ENCODE measurements at regions not wholly inside any gene's neighbourhood (a gene's known extent, or its start where the extent isn't known, plus 50 kb on each side); places are given as distances from the start of the nearest gene placed in this dataset.

GRCh38 chr19:46911456-46911855 lies 50.7 kb downstream of the ARHGAP35 start:
- Histone ChIP-seq H3K4me3 (ENCODE audit: low read depth, low read length, poor library complexity, severe bottlenecking) (no peak overlapping the region), H2AFZ (ENCODE audit: low read length) (no peak overlapping the region), H3K36me3 (ENCODE audit: insufficient read depth, low read length) (peaks cover 12% of the 10 kb centered on the region; the same call in 1 of the 2 replicates), H3K9me3 (ENCODE audit: low read length) (no peaks in the 10 kb centered on the region), H3K27ac (ENCODE audit: low read depth, low read length, poor library complexity, severe bottlenecking) (no peak overlapping the region), H3K9me2 (ENCODE audit: insufficient read depth, low read length) (no peaks in the 10 kb centered on the region), H4K20me1 (ENCODE audit: insufficient read depth, low read length) (peaks cover 9% of the 10 kb centered on the region; the same call in 1 of the 2 replicates), H3K79me2 (ENCODE audit: insufficient read depth, low read depth, low read length) (peaks cover 75% of the 10 kb centered on the region), H3K4me1 (ENCODE audit: insufficient read depth, low read length, poor library complexity, severe bottlenecking) (peaks cover 23% of the 10 kb centered on the region), H3K4me2 (ENCODE audit: low read length) (no peak overlapping the region)
- DNase-seq (ENCODE audit: low spot score), result no peak
- CTCF ChIA-PET (ENCODE audit: unreplicated experiment), result interaction anchor here (0.5 kb wide), 1 partner anchor 48 kb away, joined by 3 read pairs; no protein-coding TSS in a partner anchor
- BruUV-seq (replicated peaks), result no TSS peak
- POLR2A ChIA-PET, result interaction anchor here (0.7 kb wide), 1 partner anchor 321 kb away, joined by 4 read pairs; no protein-coding TSS in a partner anchor
- intact Hi-C loops (cut with micrococcal nuclease; ENCODE audit: unreplicated experiment), result no loop called here
- no peak for TF ChIP-seq CTCF (conservative IDR thresholded peaks at IDR 0.05; ENCODE audit: low read length)
- no peak for TF ChIP-seq EZH2phosphoT487 (IDR thresholded peaks at IDR 0.05; ENCODE audit: borderline replicate concordance, low read depth, low read length)

GRCh38 chr19:46913198-46913851 lies 52.5 kb downstream of the ARHGAP35 start:
- Histone ChIP-seq H3K9me2 (ENCODE audit: insufficient read depth, low read length) (no peaks in the 10 kb centered on the region), H3K4me1 (ENCODE audit: insufficient read depth, low read length, poor library complexity, severe bottlenecking) (peaks cover 23% of the 10 kb centered on the region), H3K36me3 (ENCODE audit: insufficient read depth, low read length) (peaks cover 12% of the 10 kb centered on the region; the same call in 1 of the 2 replicates), H3K4me3 (ENCODE audit: low read depth, low read length, poor library complexity, severe bottlenecking) (peak overlapping the region; percentile 20), H2AFZ (ENCODE audit: low read length) (no peak overlapping the region), H3K79me2 (ENCODE audit: insufficient read depth, low read depth, low read length) (peaks cover 73% of the 10 kb centered on the region), H4K20me1 (ENCODE audit: insufficient read depth, low read length) (peaks cover 11% of the 10 kb centered on the region; the same call in 1 of the 2 replicates), H3K27ac (ENCODE audit: low read depth, low read length, poor library complexity, severe bottlenecking) (no peak overlapping the region), H3K9me3 (ENCODE audit: low read length) (no peaks in the 10 kb centered on the region), H3K4me2 (ENCODE audit: low read length) (peak overlapping the region; percentile 58)
- CTCF ChIA-PET (ENCODE audit: unreplicated experiment), result no interaction called here
- BruUV-seq (replicated peaks), result no TSS peak
- DNase-seq (ENCODE audit: low spot score), result no peak
- TF ChIP-seq CTCF (conservative IDR thresholded peaks at IDR 0.05; ENCODE audit: low read length) (no peak), EZH2phosphoT487 (IDR thresholded peaks at IDR 0.05; ENCODE audit: borderline replicate concordance, low read depth, low read length) (no peak)
- POLR2A ChIA-PET, result interaction anchor here (0.6 to 0.7 kb wide), 3 partner anchors 57 to 343 kb away, joined by 3 read pairs; partner anchors contain the start of gene CCDC9
- intact Hi-C loops (cut with micrococcal nuclease; ENCODE audit: unreplicated experiment), result no loop called here

GRCh38 chr19:46913852-46914430 lies 53.1 kb downstream of the ARHGAP35 start:
- Histone ChIP-seq H3K4me2 (ENCODE audit: low read length) (peak overlapping the region; percentile 58), H3K9me2 (ENCODE audit: insufficient read depth, low read length) (no peaks in the 10 kb centered on the region), H2AFZ (ENCODE audit: low read length) (no peak overlapping the region), H4K20me1 (ENCODE audit: insufficient read depth, low read length) (peaks cover 11% of the 10 kb centered on the region; the same call in 1 of the 2 replicates), H3K79me2 (ENCODE audit: insufficient read depth, low read depth, low read length) (peaks cover 71% of the 10 kb centered on the region), H3K4me3 (ENCODE audit: low read depth, low read length, poor library complexity, severe bottlenecking) (peak overlapping the region; percentile 20), H3K4me1 (ENCODE audit: insufficient read depth, low read length, poor library complexity, severe bottlenecking) (peaks cover 23% of the 10 kb centered on the region), H3K27ac (ENCODE audit: low read depth, low read length, poor library complexity, severe bottlenecking) (no peak overlapping the region), H3K36me3 (ENCODE audit: insufficient read depth, low read length) (peaks cover 19% of the 10 kb centered on the region), H3K9me3 (ENCODE audit: low read length) (no peaks in the 10 kb centered on the region)
- ChIA-PET CTCF (ENCODE audit: unreplicated experiment) (no interaction called here), POLR2A (interaction anchor here (0.6 kb wide), 1 partner anchor 1054 kb away, joined by 4 read pairs; no protein-coding TSS in a partner anchor)
- TF ChIP-seq EZH2phosphoT487 (IDR thresholded peaks at IDR 0.05; ENCODE audit: borderline replicate concordance, low read depth, low read length), result no peak
- no peak for TF ChIP-seq CTCF (conservative IDR thresholded peaks at IDR 0.05; ENCODE audit: low read length)
- no TSS peak for BruUV-seq (replicated peaks)
- peak; percentile 35 for DNase-seq (ENCODE audit: low spot score)
- intact Hi-C loops (cut with micrococcal nuclease; ENCODE audit: unreplicated experiment), result no loop called here

All from OCI-LY7 (cell line).